ENCODE measurements at regions not wholly inside any gene's neighbourhood (a gene's known extent, or its start where the extent isn't known, plus 50 kb on each side); places are given as distances from the start of the nearest gene placed in this dataset.

- Histone ChIP-seq H3K4me3 (ENCODE audit: low read depth, low read length, poor library complexity, severe bottlenecking) (no peak overlapping the region), H3F3A (ENCODE audit: insufficient read depth, low read length) (no peaks in the 10 kb centered on the region), H3K4me2 (ENCODE audit: low read length) (no peak overlapping the region), H3K4me1 (ENCODE audit: insufficient read depth, low read length, severe bottlenecking) (no peaks in the 10 kb centered on the region), H3K36me3 (ENCODE audit: insufficient read depth, low read length) (no peaks in the 10 kb centered on the region), H2AFZ (ENCODE audit: low read length) (no peak overlapping the region), H3K9me2 (ENCODE audit: low read depth, low read length) (no peaks in the 10 kb centered on the region), H3K9ac (ENCODE audit: low read length) (no peak overlapping the region), H4K20me1 (ENCODE audit: insufficient read depth, low read length) (no peaks in the 10 kb centered on the region), H3K27me3 (ENCODE audit: insufficient read depth, low read length) (no peaks in the 10 kb centered on the region), H3K79me2 (ENCODE audit: insufficient read depth, low read length) (no peaks in the 10 kb centered on the region), H3K27ac (ENCODE audit: low read depth, low read length, poor library complexity, severe bottlenecking) (no peak overlapping the region), H3K9me3 (ENCODE audit: low read length) (no peaks in the 10 kb centered on the region)
- TF ChIP-seq, protein P1, sequence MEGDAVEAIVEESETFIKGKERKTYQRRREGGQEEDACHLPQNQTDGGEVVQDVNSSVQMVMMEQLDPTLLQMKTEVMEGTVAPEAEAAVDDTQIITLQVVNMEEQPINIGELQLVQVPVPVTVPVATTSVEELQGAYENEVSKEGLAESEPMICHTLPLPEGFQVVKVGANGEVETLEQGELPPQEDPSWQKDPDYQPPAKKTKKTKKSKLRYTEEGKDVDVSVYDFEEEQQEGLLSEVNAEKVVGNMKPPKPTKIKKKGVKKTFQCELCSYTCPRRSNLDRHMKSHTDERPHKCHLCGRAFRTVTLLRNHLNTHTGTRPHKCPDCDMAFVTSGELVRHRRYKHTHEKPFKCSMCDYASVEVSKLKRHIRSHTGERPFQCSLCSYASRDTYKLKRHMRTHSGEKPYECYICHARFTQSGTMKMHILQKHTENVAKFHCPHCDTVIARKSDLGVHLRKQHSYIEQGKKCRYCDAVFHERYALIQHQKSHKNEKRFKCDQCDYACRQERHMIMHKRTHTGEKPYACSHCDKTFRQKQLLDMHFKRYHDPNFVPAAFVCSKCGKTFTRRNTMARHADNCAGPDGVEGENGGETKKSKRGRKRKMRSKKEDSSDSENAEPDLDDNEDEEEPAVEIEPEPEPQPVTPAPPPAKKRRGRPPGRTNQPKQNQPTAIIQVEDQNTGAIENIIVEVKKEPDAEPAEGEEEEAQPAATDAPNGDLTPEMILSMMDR (IDR thresholded peaks at IDR 0.05; ENCODE audit: low read length) = peak; percentile 75
- TF ChIP-seq EZH2 (IDR thresholded peaks at IDR 0.05; ENCODE audit: borderline replicate concordance, low read length) = no peak
Observed at GRCh38 chr6:47097092-47097945, 55.2 kb upstream of the ADGRF1 start.

GRCh38 chr6:47096211-47096895 lies 54.2 kb upstream of the ADGRF1 start:
- H3K27me3 ChIP-seq (ENCODE audit: insufficient read depth, low read length) = no peaks in the 10 kb centered on the region
- H3F3A ChIP-seq (ENCODE audit: insufficient read depth, low read length) = no peaks in the 10 kb centered on the region
- no peaks in the 10 kb centered on the region for H4K20me1 ChIP-seq (ENCODE audit: insufficient read depth, low read length)
- no peak overlapping the region for H3K9ac ChIP-seq (ENCODE audit: low read length)
- H2AFZ ChIP-seq (ENCODE audit: low read length) = no peak overlapping the region
- no peak overlapping the region for H3K27ac ChIP-seq (ENCODE audit: low read depth, low read length, poor library complexity, severe bottlenecking)
- no peaks in the 10 kb centered on the region for H3K9me2 ChIP-seq (ENCODE audit: low read depth, low read length)
- H3K4me2 ChIP-seq (ENCODE audit: low read length) = no peak overlapping the region
- no peak overlapping the region for H3K4me3 ChIP-seq (ENCODE audit: low read depth, low read length, poor library complexity, severe bottlenecking)
- H3K4me1 ChIP-seq (ENCODE audit: insufficient read depth, low read length, severe bottlenecking) = no peaks in the 10 kb centered on the region
- no peaks in the 10 kb centered on the region for H3K79me2 ChIP-seq (ENCODE audit: insufficient read depth, low read length)
- TF ChIP-seq EZH2 (IDR thresholded peaks at IDR 0.05; ENCODE audit: borderline replicate concordance, low read length) = no peak
- TF ChIP-seq, protein P1 (IDR thresholded peaks at IDR 0.05; ENCODE audit: low read length) = no peak
- no peaks in the 10 kb centered on the region for H3K9me3 ChIP-seq (ENCODE audit: low read length)
- H3K36me3 ChIP-seq (ENCODE audit: insufficient read depth, low read length) = no peaks in the 10 kb centered on the region

DNA sequence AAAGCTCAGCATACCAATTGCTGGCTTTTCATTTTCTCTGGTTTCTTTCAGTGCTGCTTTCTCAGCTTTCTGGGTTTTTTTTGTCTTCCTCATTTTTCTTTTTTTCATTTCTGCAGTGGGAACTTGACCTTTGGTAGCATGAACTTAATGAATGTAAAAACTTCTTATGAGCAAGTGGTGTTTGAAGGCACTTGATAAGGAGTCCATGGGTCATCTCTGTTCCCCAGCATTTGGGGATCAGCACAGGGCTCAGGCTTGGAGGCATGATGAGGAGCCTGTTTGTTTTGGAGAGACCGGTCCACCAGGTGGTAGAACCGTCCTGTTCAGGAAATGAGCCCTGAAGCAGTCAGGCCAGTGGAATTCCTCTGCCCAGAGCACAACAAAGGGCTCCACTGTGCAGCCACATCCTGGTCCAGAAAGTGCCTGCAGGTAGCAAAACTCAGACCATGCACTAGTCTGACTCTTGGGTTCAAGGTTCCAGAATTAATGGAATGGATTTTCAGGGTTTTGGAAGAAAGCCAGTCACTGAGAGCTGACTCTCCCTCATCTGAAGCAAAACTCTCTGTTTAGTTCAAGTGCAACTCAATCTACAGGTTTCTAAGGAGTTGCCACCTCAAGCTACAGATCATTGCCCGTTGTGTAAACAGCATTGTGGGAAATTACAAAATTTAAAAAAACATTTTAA lies 52.3 kb upstream of the ADGRF1 start:
- Histone ChIP-seq H3K36me3 (ENCODE audit: insufficient read depth, low read length) (no peaks in the 10 kb centered on the region), H3K27me3 (ENCODE audit: insufficient read depth, low read length) (no peaks in the 10 kb centered on the region), H3K4me1 (ENCODE audit: insufficient read depth, low read length, severe bottlenecking) (no peaks in the 10 kb centered on the region), H2AFZ (ENCODE audit: low read length) (no peak overlapping the region), H3K79me2 (ENCODE audit: insufficient read depth, low read length) (no peaks in the 10 kb centered on the region), H3K27ac (ENCODE audit: low read depth, low read length, poor library complexity, severe bottlenecking) (no peak overlapping the region), H3K9me2 (ENCODE audit: low read depth, low read length) (no peaks in the 10 kb centered on the region), H3K4me2 (ENCODE audit: low read length) (no peak overlapping the region), H3K4me3 (ENCODE audit: low read depth, low read length, poor library complexity, severe bottlenecking) (no peak overlapping the region), H3F3A (ENCODE audit: insufficient read depth, low read length) (no peaks in the 10 kb centered on the region), H3K9ac (ENCODE audit: low read length) (no peak overlapping the region), H4K20me1 (ENCODE audit: insufficient read depth, low read length) (no peaks in the 10 kb centered on the region), H3K9me3 (ENCODE audit: low read length) (no peaks in the 10 kb centered on the region)
- no peak for TF ChIP-seq EZH2 (IDR thresholded peaks at IDR 0.05; ENCODE audit: borderline replicate concordance, low read length)
- TF ChIP-seq, protein P1 (IDR thresholded peaks at IDR 0.05; ENCODE audit: low read length) = no peak
